ENCODE measurements at regions not wholly inside any gene's neighbourhood (a gene's known extent, or its start where the extent isn't known, plus 50 kb on each side); places are given as distances from the start of the nearest gene placed in this dataset.

DNA sequence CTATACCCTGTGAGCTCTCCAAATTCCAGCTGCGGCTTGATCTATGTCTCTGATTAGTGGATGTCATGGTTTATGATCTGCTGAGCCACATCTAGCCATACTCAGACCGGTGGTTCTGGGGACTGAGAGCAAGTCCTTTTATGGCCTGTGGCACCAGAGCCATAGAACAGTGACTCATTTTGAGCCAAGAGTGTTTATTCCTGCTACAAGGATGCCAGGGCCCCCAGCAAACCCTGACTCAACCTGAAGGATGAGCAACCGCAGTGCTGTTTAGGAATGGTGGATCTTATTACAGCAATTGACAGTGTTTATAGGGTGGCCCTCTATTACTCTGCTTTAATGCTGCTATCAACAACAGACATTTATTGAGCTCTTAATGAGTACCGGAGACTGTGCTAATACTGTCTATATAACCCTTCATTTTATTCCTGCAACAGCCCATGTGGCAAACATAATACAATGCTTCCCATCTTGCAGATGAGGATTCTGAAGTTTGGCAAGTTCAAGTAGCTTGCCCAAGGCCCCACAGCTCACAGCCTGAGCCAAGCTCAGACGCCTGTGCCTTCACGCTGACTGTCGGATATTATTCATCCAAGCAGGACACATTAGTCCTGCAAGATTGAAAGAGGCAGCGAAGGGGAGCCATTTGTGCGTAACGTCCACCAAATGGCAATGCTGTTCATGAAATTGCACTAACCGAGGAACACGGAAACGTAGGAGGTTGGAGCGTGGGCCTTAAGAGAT is 273.6 kb upstream of the PWP1 start:
- DNase-seq, result no peak

- DNase-seq, result no peak
Measured at GRCh38 chr12:107415071-107415470, 270.5 kb upstream of the PWP1 start.

GRCh38 chr12:107415834-107416233 is 269.8 kb upstream of the PWP1 start:
- no peak for DNase-seq

- no peak for DNase-seq
Measured at GRCh38 chr12:107417004-107417403, 268.6 kb upstream of the PWP1 start.

- no peak for DNase-seq
Measured at GRCh38 chr12:107418981-107419380, 266.6 kb upstream of the PWP1 start.

- no peak for DNase-seq
Measured at GRCh38 chr12:107423531-107423930, 262.1 kb upstream of the PWP1 start.

GRCh38 chr12:107429006-107429705 is 256.4 kb upstream of the PWP1 start:
- DNase-seq, result no peak

GRCh38 chr12:107431942-107432341 is 253.7 kb upstream of the PWP1 start:
- no peak for DNase-seq

DNA sequence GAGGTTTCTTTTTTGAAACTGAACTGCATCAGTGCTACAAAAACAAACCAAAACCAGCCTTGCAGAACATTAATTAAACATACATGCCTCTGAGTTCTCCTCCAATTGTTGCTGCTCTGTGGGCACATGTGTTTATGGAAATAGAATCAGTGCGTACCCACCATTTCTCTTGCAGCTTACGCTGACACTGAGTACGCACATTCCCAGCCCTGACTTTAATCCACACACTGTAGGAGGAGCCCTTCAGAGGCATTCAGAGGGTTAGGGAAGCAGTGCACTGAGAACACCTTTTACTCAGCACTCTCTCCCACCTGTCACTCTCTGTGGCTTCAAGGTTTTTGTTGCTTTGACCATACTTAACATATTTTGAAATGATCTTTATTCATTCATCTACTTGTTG is 250.5 kb upstream of the PWP1 start:
- no peak for DNase-seq

DNA sequence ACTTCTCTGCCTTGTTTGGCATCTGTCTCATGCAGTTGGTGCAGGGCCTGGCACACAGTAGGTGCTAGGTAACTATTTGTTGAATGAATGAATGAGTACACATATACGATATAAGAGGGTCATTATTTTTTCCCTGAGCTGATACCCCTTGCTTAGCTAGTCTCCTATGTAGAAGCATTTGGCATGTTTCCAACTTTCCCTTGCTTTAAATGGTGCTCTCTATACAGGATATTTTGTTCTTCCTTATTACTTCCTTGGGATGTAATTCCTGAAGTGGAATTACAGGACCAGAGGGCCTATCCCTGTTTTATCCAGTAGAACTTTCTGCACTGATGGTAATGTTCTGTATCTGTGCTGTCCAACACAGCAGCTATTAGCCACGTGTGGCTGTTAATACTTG is 250.1 kb upstream of the PWP1 start:
- DNase-seq, result no peak

DNA sequence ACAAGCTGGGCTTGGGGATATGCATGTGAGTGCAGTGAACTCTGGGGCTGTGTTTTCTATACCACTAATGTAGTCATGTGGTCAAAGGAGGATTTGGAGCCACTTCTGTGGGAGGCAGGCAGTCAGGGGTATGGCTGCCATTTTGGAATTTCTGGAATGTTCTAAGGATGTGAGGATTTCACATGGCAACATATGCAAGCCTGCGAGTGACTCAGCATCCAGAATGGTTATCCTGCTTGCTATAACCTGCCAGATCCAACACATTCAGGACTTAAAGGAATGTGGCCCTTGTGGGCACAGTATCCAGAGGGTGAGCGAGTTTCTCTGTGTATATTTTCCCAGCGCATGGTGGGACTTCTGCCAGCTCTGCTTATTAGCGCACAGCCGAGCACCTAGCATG is 249.2 kb upstream of the PWP1 start:
- DNase-seq, result no peak

DNA sequence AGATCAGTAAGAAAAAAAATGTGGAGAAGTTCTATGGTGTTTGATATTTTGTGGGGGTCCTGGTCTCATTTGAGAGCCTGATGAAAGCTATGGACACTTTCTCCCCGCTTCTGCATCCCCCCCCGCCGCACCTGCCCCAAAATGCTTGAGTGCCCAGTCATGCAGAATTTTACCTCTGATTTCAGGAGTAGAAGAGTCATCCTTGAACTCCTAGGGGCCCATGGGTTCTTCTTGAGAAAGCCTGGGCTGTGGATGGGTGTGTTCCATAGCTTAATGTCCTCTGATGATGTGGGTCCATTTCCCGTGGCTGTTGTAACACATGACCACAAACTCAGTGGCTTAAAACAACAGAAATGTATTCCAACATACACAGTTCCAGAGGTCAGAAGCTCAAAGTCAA is 248.8 kb upstream of the PWP1 start:
- DNase-seq, result no peak

DNA sequence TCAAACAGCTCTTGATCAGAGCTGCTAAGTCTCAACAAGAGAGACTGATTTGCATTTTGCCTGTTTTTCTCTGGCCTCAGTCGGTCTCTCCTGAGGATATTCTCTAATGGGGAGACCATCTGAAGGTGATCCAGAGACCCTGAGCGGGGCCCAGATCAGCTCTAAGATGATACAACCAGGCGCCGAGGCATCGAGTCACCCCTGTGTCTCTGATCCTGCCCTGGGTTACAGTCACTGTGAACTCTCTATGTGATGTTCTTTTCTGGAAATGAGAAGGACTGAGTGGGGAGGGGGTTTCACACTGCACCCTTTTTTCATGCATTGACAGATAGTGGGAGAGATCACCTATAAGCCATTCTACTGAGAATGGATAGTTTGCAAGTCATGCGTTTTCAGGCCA is 247.6 kb upstream of the PWP1 start:
- no peak for DNase-seq

- no peak for DNase-seq
Measured at GRCh38 chr12:107439026-107439738, 246.4 kb upstream of the PWP1 start.

GRCh38 chr12:107440606-107441005 is 245.0 kb upstream of the PWP1 start:
- no peak for DNase-seq

- DNase-seq, result no peak
Measured at GRCh38 chr12:107441665-107442300, 243.8 kb upstream of the PWP1 start.

- DNase-seq, result no peak
Measured at GRCh38 chr12:107442326-107442987, 243.1 kb upstream of the PWP1 start.

- no peak for DNase-seq
Measured at GRCh38 chr12:107443320-107444090, 242.1 kb upstream of the PWP1 start.

GRCh38 chr12:107444771-107445170 is 240.8 kb upstream of the PWP1 start:
- no peak for DNase-seq

GRCh38 chr12:107446476-107446875 is 239.1 kb upstream of the PWP1 start:
- no peak for DNase-seq

GRCh38 chr12:107447336-107447735 is 238.3 kb upstream of the PWP1 start:
- DNase-seq, result no peak

DNA sequence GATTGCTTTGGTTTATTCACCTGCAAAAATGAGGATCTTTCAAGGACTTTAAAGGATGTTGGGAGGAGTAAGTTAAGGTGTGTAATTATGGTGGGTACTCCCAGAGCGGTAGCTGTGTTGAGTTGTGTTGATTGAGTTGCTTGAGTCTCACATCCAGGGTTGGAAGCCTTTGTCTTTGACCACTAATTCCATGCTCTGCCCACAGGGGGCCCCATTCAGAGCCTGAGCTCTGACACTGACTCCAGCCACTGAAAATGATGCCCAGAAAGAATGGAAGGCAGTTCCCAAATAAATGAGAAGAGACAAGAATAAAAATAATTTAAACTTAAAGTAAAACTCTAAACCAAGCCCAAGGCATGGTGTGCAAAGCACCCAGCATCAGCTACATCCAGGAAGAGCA is 237.4 kb upstream of the PWP1 start:
- no peak for DNase-seq

Measured in NCI-H1436 treated with DMSO at 0.1 percent for 48 hours (cell line).